ENCODE measurements at regions not wholly inside any gene's neighbourhood (a gene's known extent, or its start where the extent isn't known, plus 50 kb on each side); places are given as distances from the start of the nearest gene placed in this dataset.

- TF ChIP-seq CTCF (IDR thresholded peaks at IDR 0.05) (no peak), POLR2A (IDR thresholded peaks at IDR 0.05) (no peak)
Observed at GRCh38 chr3:18901571-18901970, 246.7 kb upstream of the KCNH8 start.
